GM18498 (cell line): ENCODE measurements at regions not wholly inside any gene's neighbourhood (a gene's known extent, or its start where the extent isn't known, plus 50 kb on each side); places are given as distances from the start of the nearest gene placed in this dataset.

Source experiments
- ATAC-seq: cut with Tn5 transposase; IDR thresholded peaks from one replicate; pipeline ENCODE4 v1.9.1; 2021; ENCODE audit warnings: mild to moderate bottlenecking, moderate library complexity; ENCODE audit not compliant: unreplicated experiment

GRCh38 chr5:15447209-15447608 lies 52.8 kb upstream of the FBXL7 start:
- ATAC-seq, result no peak

- no peak for ATAC-seq
These were observed 53.4 kb upstream of the FBXL7 start for GRCh38 chr5:15446552-15446951.

DNA sequence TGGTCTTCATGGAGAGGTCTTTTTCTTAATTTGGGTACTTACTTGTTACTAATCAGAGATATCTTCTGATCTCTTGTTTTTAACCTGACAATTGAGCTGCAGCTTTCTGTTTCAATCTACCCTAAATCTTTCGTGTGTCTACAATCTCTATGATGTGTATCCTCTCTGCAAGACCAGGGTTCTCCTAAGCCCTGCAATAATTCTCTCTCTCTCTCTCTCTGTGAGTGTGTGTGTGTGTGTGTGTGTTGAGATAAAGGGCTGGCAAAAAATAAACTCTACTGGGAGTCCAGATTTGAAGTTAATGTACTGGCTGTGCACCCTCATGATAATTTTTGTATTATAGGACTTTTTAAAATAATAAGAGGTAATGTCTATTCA lies 57.8 kb upstream of the FBXL7 start:
- ATAC-seq, result no peak

DNA sequence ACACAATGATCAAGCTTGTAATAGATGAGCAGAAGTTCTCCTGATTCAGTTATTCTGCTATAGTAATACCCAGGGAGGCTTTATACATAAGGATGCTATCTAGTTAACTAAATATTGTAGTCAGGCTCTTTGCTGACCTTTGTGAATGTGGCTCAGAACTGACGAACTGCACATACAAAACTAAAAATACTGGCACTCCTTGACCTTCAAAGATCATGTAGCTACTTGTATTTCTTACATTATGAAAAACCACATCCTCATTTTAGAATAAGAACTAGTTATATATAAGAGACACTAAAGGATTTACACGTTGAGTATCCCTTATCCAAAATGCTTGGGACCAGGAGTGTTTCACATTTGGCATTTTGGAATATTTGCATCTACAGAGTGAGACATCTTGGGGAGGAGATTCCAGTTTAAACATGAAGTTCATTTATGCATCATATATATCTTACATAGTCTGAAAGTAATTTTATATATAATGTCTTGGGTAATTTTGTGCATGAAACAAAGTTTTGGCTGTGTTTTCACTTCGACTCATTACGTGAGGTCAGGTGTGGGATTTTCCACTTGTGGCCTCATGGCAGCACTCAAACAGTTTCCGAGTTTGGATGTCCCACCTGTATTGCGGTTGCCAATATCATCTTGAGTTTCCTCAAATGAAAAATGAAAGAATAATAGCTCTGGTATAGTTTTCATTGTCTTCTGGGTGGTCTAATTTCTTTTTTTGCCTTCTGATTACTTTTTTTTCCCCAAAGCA lies 58.4 kb upstream of the FBXL7 start:
- ATAC-seq, result no peak

- ATAC-seq, result no peak
These were observed 59.5 kb upstream of the FBXL7 start for GRCh38 chr5:15440434-15440833.

- no peak for ATAC-seq
These were observed 60.2 kb upstream of the FBXL7 start for GRCh38 chr5:15439801-15440200.

GRCh38 chr5:15433709-15434108 lies 66.3 kb upstream of the FBXL7 start:
- no peak for ATAC-seq

- no peak for ATAC-seq
These were observed 68.1 kb upstream of the FBXL7 start for GRCh38 chr5:15431923-15432322.

GRCh38 chr5:15425766-15426165 lies 74.2 kb upstream of the FBXL7 start:
- no peak for ATAC-seq

GRCh38 chr5:15424769-15425168 lies 75.2 kb upstream of the FBXL7 start:
- no peak for ATAC-seq

- ATAC-seq, result no peak
These were observed 78.0 kb upstream of the FBXL7 start for GRCh38 chr5:15421921-15422412.

DNA sequence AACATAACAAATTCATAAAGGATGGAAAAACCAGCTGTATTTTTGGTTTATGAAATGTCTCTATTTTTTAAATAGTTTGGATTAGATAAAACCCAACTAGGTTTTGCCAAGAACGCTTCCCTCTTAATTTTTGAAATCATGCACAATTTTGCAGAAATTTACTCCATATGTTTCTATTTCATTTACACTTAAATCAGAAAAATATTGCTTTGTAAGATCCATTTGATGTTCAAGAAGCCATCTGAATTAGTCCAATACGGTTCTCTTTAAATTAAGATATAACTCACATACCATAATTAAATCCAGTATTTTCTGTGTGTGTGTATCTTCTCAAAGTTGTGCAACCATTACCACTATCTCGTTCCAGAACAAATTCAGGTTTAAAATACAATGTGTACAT lies 78.6 kb upstream of the FBXL7 start:
- ATAC-seq, result no peak

DNA sequence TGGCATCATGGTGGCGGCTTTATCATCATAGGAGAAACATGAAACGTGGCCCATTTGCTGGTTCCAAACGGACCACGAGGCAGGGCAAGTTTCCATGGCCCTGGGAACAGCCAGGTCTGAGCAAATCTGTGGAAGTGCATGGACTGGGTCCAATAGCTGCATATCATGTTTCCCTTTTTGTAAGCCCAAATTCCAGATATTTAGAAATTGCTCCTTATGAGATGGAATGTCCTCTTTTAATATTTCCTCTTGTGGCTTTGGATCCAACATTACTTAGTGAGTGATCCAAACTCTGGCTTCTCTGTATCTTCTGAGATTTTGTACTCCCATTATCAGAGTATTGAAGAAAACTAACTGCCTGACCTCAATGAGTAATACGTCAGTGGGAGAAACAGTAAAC lies 79.8 kb upstream of the FBXL7 start:
- no peak for ATAC-seq

GRCh38 chr5:15417156-15417555 lies 82.8 kb upstream of the FBXL7 start:
- no peak for ATAC-seq

DNA sequence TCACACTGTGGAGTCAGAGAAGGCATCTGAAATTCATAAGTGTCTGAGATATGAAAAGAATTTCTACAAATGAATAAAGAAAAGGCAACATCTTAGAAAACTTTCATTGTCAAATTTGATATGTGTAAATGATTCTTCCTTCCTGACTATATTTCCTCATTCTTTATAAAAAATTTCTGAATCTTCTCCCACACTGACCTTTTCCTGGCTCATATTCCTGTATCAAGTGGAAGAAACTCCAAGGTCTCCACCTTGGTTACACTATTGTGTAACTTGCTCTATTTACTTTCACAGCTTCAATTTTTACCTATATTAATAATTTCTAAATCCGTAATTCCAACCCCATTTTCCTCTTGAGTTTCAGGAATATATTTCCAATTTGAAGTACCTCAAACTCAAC lies 93.5 kb upstream of the FBXL7 start:
- ATAC-seq, result no peak

GRCh38 chr5:15393146-15393545 lies 106.8 kb upstream of the FBXL7 start:
- no peak for ATAC-seq

GRCh38 chr5:15391704-15392397 lies 108.1 kb upstream of the FBXL7 start:
- no peak for ATAC-seq

GRCh38 chr5:15388866-15389265 lies 111.1 kb upstream of the FBXL7 start:
- no peak for ATAC-seq

- no peak for ATAC-seq
These were observed 112.0 kb upstream of the FBXL7 start for GRCh38 chr5:15387931-15388524.

DNA sequence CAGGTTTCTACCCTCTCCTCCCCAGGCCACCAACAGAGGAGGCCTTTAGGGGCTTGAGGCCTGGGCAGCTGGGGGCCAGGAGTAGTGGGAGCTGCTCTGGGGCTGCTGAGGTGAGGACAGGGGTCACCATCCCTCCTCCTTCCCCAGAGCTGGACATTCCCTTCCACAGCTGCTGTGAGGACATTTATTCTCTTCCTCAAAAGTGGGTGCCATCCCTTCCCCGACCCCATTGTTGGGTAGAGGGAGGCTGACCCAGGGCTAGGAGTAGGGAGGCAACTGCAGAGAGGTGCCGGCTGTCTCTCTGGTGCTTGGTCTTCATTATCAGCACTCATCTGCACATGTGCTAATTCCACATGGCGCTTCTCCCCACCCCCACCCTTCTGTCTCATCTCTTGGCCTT lies 113.9 kb upstream of the FBXL7 start:
- no peak for ATAC-seq

GRCh38 chr5:15385553-15385952 lies 114.4 kb upstream of the FBXL7 start:
- no peak for ATAC-seq

DNA sequence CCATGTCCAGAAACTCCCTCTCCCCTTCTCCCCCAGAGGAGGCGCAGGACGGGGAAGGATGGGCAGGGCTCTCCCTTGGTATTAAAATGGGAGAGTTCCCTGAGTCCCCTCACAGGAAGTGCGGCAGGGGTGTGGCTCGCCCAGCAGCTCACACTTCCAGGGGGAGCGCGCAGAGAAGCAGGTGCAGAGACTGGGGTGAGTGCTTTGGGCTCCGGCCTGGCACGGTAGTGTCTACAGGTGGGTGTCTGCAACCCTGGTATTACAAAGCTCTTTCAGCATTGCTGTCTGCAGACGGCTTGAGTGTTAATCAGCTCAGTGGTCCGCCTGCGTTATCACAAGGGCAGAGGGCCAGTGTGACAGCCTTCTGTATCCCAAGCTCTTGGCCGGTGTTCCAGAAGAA lies 114.9 kb upstream of the FBXL7 start:
- no peak for ATAC-seq
